Endothelial cell of umbilical vein (primary cell): ENCODE measurements at regions not wholly inside any gene's neighbourhood (a gene's known extent, or its start where the extent isn't known, plus 50 kb on each side); places are given as distances from the start of the nearest gene placed in this dataset.

Experiments used
- BruUV-seq: library from RNA; stranded (reverse); fragments of 400-500 nt; replicated peaks from 2 replicates; lab custom pipeline; 2021; lab: Mats Ljungman, UMichigan
- CTCF ChIA-PET: fragments of 300-600, 350-600 bp; sonication (Branson Sonifier 250); formaldehyde crosslinking; loops from one replicate; lab custom pipeline; 2021; ENCODE audit warnings: antibody characterized with exemption, inconsistent platforms; lab: Charles Lee
- POLR2A ChIA-PET: fragments of 300-600, 350-600 bp; sonication (Branson Sonifier 250); formaldehyde crosslinking; loops from one replicate; lab custom pipeline; 2021; ENCODE audit warnings: antibody characterized with exemption, inconsistent platforms; lab: Charles Lee
- DNase-seq: peaks from one replicate; pipeline ENCODE4 v3.0.0-alpha.2; 2011; ENCODE audit warnings: low read depth, low spot score
- FAIRE-seq: peaks from 2 replicates; lab custom pipeline; 2011; peaks lifted over from hg19 to GRCh38; lab: Jason Lieb, UNC
- H2AFZ ChIP-seq: 2 replicates; pipeline ENCODE4 v1.6.0; 2012; ENCODE audit warnings: low read depth, low read length, control low read depth, inconsistent platforms
- H3K27ac ChIP-seq: 2 replicates; pipeline ENCODE4 v1.5.1; 2011; ENCODE audit warnings: low read depth, mild to moderate bottlenecking, control low read depth, low read length, moderate library complexity; ENCODE audit not compliant: insufficient read depth
- H3K27me3 ChIP-seq, 2 experiments: 2 replicates each; pipeline versions ENCODE4 v1.6.0 to v1.6.1; 2011; ENCODE audit warnings: low read length in 2 of 2, mixed read lengths in 1 of 2; ENCODE audit not compliant: control insufficient read depth in 2 of 2, insufficient read depth in 2 of 2
- H3K36me3 ChIP-seq, 2 experiments: 2 replicates in 1 of 2; 3 replicates in 1 of 2; pipeline ENCODE4 v1.5.1; 2011; ENCODE audit warnings: low read length in 2 of 2, mild to moderate bottlenecking in 1 of 2, moderate library complexity in 1 of 2; ENCODE audit not compliant: control insufficient read depth in 2 of 2, insufficient read depth in 2 of 2; ENCODE audit errors: extremely low read depth in 1 of 2
- H3K4me1 ChIP-seq: 3 replicates; pipeline ENCODE4 v1.5.1; 2011; ENCODE audit warnings: mild to moderate bottlenecking, low read length; ENCODE audit not compliant: control insufficient read depth, insufficient read depth; ENCODE audit errors: extremely low read depth
- H3K4me2 ChIP-seq: 2 replicates; pipeline ENCODE4 v1.6.1; 2011; ENCODE audit warnings: low read length, control low read depth, mixed read lengths; ENCODE audit not compliant: insufficient read depth
- H3K4me3 ChIP-seq, 3 experiments: fragments of 200-600 bp in 1 of 3; sonication (generic), shearing (Covaris generic) in 1 of 3; replicated peaks in 1 of 3; 2 replicates each; pipeline ENCODE4 v1.5.1; 2011 to 2016; ENCODE audit warnings: control low read depth in 3 of 3, low read length in 3 of 3, mild to moderate bottlenecking in 2 of 3, inconsistent platforms in 1 of 3, low read depth in 1 of 3, moderate library complexity in 1 of 3; ENCODE audit not compliant: insufficient read depth in 1 of 3
- H3K79me2 ChIP-seq: 2 replicates; pipeline ENCODE4 v1.6.0; 2012; ENCODE audit warnings: low read length, inconsistent platforms; ENCODE audit not compliant: control insufficient read depth, insufficient read depth
- H3K9ac ChIP-seq: replicated peaks from 2 replicates; pipeline ENCODE3; 2011; ENCODE audit warnings: low read length, control low read depth; ENCODE audit not compliant: insufficient read depth; ENCODE audit errors: extremely low read depth
- H3K9me1 ChIP-seq: replicated peaks from 3 replicates; pipeline ENCODE4 v1.6.0; 2011; ENCODE audit warnings: mild to moderate bottlenecking, low read length; ENCODE audit not compliant: control insufficient read depth, insufficient read depth; ENCODE audit errors: extremely low read depth
- H3K9me3 ChIP-seq: replicated peaks from 2 replicates; pipeline ENCODE4 v1.5.1; 2012; ENCODE audit warnings: low read length, inconsistent platforms; ENCODE audit not compliant: control insufficient read depth, insufficient read depth
- H4K20me1 ChIP-seq: replicated peaks from 2 replicates; pipeline ENCODE3; 2011; ENCODE audit warnings: mild to moderate bottlenecking, low read length; ENCODE audit not compliant: control insufficient read depth, insufficient read depth; ENCODE audit errors: extremely low read depth
- CTCF ChIP-seq, 2 donors: IDR thresholded peaks; 1 replicate in 1 of 2; 2 replicates in 1 of 2; pipeline ENCODE4 v1.5.1; 2011; ENCODE audit warnings: low read length in 2 of 2, mild to moderate bottlenecking in 2 of 2, moderate library complexity in 2 of 2, control low read depth in 1 of 2, inconsistent platforms in 1 of 2, low read depth in 1 of 2; ENCODE audit not compliant: insufficient read depth in 1 of 2; ENCODE audit errors: extremely low read depth in 1 of 2
- EZH2 ChIP-seq: IDR thresholded peaks from 2 replicates; pipeline ENCODE4 v1.6.1; 2012; ENCODE audit warnings: borderline replicate concordance, low read depth, mild to moderate bottlenecking, moderate library complexity, low read length, inconsistent platforms; ENCODE audit not compliant: severe bottlenecking
- FOS ChIP-seq: IDR thresholded peaks from 2 replicates; pipeline ENCODE4 v1.6.1; 2011; ENCODE audit warnings: mild to moderate bottlenecking, low read length, moderate library complexity, borderline replicate concordance; ENCODE audit not compliant: insufficient read depth
- GATA2 ChIP-seq: IDR thresholded peaks from 2 replicates; pipeline ENCODE4 v1.7.0; 2011; ENCODE audit warnings: low read depth, mild to moderate bottlenecking, moderate library complexity, mixed read lengths, low read length; ENCODE audit not compliant: insufficient read length, insufficient read depth
- JUN ChIP-seq: IDR thresholded peaks from 2 replicates; pipeline ENCODE4 v1.6.1; 2011; ENCODE audit warnings: borderline replicate concordance, low read depth; ENCODE audit not compliant: insufficient read length, insufficient read depth
- MAX ChIP-seq: IDR thresholded peaks from 2 replicates; pipeline ENCODE4 v1.6.1; 2011; ENCODE audit not compliant: insufficient read depth, insufficient read length
- MYC ChIP-seq: IDR thresholded peaks from one replicate; pipeline ENCODE4 v1.6.1; 2011; ENCODE audit warnings: mild to moderate bottlenecking, low read depth, low read length
- POLR2A ChIP-seq: IDR thresholded peaks from 2 replicates; pipeline ENCODE4 v1.6.1; 2012; ENCODE audit warnings: low read depth, mild to moderate bottlenecking, control low read depth, low read length
- POLR2AphosphoS5 ChIP-seq: IDR thresholded peaks from 2 replicates; pipeline ENCODE4 v1.6.1; 2012; ENCODE audit warnings: low read depth, mild to moderate bottlenecking, control low read depth, low read length, moderate library complexity; ENCODE audit not compliant: insufficient read depth
- dilution Hi-C: fragments of 300-500 bp; cut with MboI; formaldehyde crosslinking; loops from one replicate; pipeline ENCODE4 v1.15.0; 2019; ENCODE audit warnings: low sequenced_read_pairs; ENCODE audit not compliant: extremely low pct_ligation_motif_present
- intact Hi-C: fragments of 100-400 bp; cut with micrococcal nuclease; formaldehyde crosslinking; loops from one replicate; pipeline ENCODE4 v1.10.0; 2022

DNA sequence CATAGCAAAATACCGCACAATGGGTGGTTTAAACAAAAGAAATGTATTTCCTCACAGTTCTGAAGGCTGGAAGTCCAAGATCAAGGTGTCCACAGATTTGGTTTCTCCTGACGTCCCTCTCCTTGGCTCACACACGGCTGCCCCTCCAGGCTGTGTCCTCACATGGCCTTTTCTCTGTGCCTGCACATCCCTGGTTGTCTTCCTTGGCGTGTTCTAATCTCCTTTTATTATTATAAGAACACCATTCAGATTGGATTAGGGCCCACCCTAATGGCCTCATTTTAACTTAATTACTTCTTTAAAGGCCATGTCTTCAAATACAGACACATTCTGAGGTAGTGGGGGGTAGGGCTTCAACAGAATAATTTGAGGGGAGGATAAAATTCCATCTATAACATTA is 87.9 kb downstream of the FZD1 start:
- Histone ChIP-seq H3K9ac (no peak overlapping the region), H3K9me3 (no peaks in the 10 kb centered on the region), H3K27ac (no peak overlapping the region), H3K4me2 (no peak overlapping the region), H3K4me3 (no peak overlapping the region), H3K9me1 (no peaks in the 10 kb centered on the region), H3K36me3 (no peaks in the 10 kb centered on the region), H4K20me1 (no peaks in the 10 kb centered on the region), H2AFZ (no peak overlapping the region), H3K4me1 (peaks cover 45% of the 10 kb centered on the region), H3K27me3 (no peaks in the 10 kb centered on the region), H3K79me2 (no peaks in the 10 kb centered on the region)
- FAIRE-seq (no peak), DNase-seq (no peak)
- no TSS peak for BruUV-seq
- CTCF ChIA-PET = no interaction called here
- dilution Hi-C loops = no loop called here
- TF ChIP-seq POLR2AphosphoS5 (no peak), JUN (no peak), EZH2 (no peak), MAX (no peak), CTCF (IDR thresholded peaks at IDR 0.05; ENCODE audit: extremely low read depth in 1 of 2, insufficient read depth in 1 of 2, low read depth in 1 of 2, low read length in 2 of 2) (no peak), MYC (no peak), FOS (no peak), GATA2 (no peak), POLR2A (no peak)
- POLR2A ChIA-PET = no interaction called here
- intact Hi-C loops = no loop called here
